ENCODE measurements at regions not wholly inside any gene's neighbourhood (a gene's known extent, or its start where the extent isn't known, plus 50 kb on each side); places are given as distances from the start of the nearest gene placed in this dataset.

DNA sequence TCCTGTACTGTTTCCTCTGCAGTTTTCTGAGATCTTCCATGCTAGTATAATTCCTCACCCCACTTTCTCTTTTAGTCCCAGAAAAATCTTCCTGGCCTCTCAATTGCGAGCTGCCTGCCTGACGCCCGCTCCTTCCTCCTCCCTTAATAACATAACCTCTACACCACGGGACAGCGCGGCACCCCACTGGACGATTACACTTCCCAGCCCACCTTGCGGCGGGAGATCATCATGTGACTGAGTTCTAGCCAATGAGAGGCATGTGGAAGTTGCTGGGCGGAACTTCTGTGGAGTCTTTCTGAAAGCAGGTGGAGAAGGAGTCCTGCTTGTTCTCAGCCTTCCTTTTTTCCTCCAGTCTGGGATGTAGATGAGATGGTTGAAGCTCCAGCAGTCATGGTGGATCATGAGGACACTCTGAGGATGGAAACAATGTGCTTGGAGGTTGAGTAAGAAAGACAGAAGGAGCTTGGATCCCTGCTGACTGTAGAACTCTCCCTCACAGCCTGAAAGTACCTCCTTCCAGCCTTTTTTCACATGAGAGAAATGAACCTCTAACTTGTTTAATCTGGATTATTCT is 133.6 kb upstream of the VRK1 start:
- no peak for TF ChIP-seq TAF1 (IDR thresholded peaks at IDR 0.05; ENCODE audit: low read depth, low read length)
- TF ChIP-seq POLR2A (IDR thresholded peaks at IDR 0.05; ENCODE audit: low read depth, low read length): no peak
- TF ChIP-seq SPI1 (IDR thresholded peaks at IDR 0.05; ENCODE audit: low read depth, low read length): no peak
- no peak for TF ChIP-seq POLR2AphosphoS5 (IDR thresholded peaks at IDR 0.05; ENCODE audit: low read depth, low read length)

Measured in GM12891 (cell line).